K562 (cell line): ENCODE measurements at regions not wholly inside any gene's neighbourhood (a gene's known extent, or its start where the extent isn't known, plus 50 kb on each side); places are given as distances from the start of the nearest gene placed in this dataset.

ENCODE experiments used
- ATAC-seq: fragments of 200-7000 bp; cut with Tn5 transposase; 3 replicates; pipeline ENCODE4 v1.9.1; 2020; ENCODE audit warnings: moderate library complexity
- BruUV-seq: library from RNA; stranded (reverse); fragments of 400-500 nt; replicated peaks from 2 replicates; lab custom pipeline; 2021; lab: Mats Ljungman, UMichigan
- CTCF ChIA-PET: fragments of 300-600 bp; formaldehyde crosslinking; extraction: SDS; loops from one replicate; lab custom pipeline; 2021; ENCODE audit warnings: low intra/inter-chr PET ratio; lab: Yijun Ruan, JAX
- POLR2A ChIA-PET: fragments of 300-600, 350-650 bp; sonication (Branson Sonifier 250); formaldehyde crosslinking; extraction: SDS; loops from one replicate; lab custom pipeline; 2021; ENCODE audit warnings: antibody characterized with exemption, inconsistent platforms; lab: Yijun Ruan, JAX
- DNase-seq, 4 experiments: peaks; one replicate each; pipeline versions ENCODE4 v3.0.0 to v3.0.0-alpha.2; 2011 to 2018; ENCODE audit warnings: low spot score in 3 of 4, mixed read lengths in 3 of 4; ENCODE audit errors: extremely low read depth in 1 of 4
- FAIRE-seq: peaks from 2 replicates; lab custom pipeline; 2011; peaks lifted over from hg19 to GRCh38; lab: Jason Lieb, UNC
- H2AFZ ChIP-seq: 2 replicates; pipeline ENCODE4 v1.6.0; 2011; ENCODE audit warnings: low read depth, low read length, control low read depth, inconsistent platforms
- H3K27ac ChIP-seq: fragments of 200-600 bp; 3 replicates; pipeline ENCODE4 v1.8.0; 2011; ENCODE audit warnings: low read depth, mild to moderate bottlenecking, control low read depth, inconsistent platforms, low read length, moderate library complexity, mixed read lengths; ENCODE audit errors: extremely low read depth
- H3K27me3 ChIP-seq, 2 experiments: fragments of 300-600 bp in 1 of 2; 2 replicates in 1 of 2; 3 replicates in 1 of 2; pipeline versions ENCODE4 v1.6.0 to v1.8.0; 2011; ENCODE audit warnings: inconsistent platforms in 2 of 2, low read length in 2 of 2, mild to moderate bottlenecking in 1 of 2, mixed read lengths in 1 of 2, moderate library complexity in 1 of 2; ENCODE audit not compliant: control insufficient read depth in 2 of 2, insufficient read depth in 2 of 2
- H3K36me3 ChIP-seq: fragments of 300-600 bp; 3 replicates; pipeline ENCODE4 v1.8.0; 2011; ENCODE audit warnings: mild to moderate bottlenecking, low read length, inconsistent platforms; ENCODE audit not compliant: control insufficient read depth, insufficient read depth
- H3K4me1 ChIP-seq, 2 experiments: fragments of 200-600 bp in 1 of 2; replicated peaks in 1 of 2; 2 replicates in 1 of 2; 3 replicates in 1 of 2; pipeline versions ENCODE4 v1.5.1 to v1.8.0; 2011; ENCODE audit warnings: inconsistent platforms in 2 of 2, low read length in 2 of 2, mild to moderate bottlenecking in 1 of 2, mixed read lengths in 1 of 2, moderate library complexity in 1 of 2; ENCODE audit not compliant: control insufficient read depth in 2 of 2, insufficient read depth in 2 of 2
- H3K4me2 ChIP-seq: 2 replicates; pipeline ENCODE4 v1.6.1; 2011; ENCODE audit warnings: low read length, control low read depth, inconsistent platforms, mixed read lengths; ENCODE audit not compliant: insufficient read depth
- H3K4me3 ChIP-seq: fragments of 200-600 bp; sonication (generic), shearing (Covaris generic); 2 replicates; pipeline ENCODE4 v1.5.1; 2016; ENCODE audit warnings: control low read depth, inconsistent platforms
- H3K79me2 ChIP-seq: fragments of 200-600 bp; 3 replicates; pipeline ENCODE4 v1.8.0; 2011; ENCODE audit warnings: low read length, inconsistent platforms; ENCODE audit not compliant: control insufficient read depth, insufficient read depth
- H3K9ac ChIP-seq, 2 experiments: 2 replicates each; pipeline versions ENCODE4 v1.6.0 to v1.6.1; 2011; ENCODE audit warnings: low read depth in 2 of 2, low read length in 2 of 2, control low read depth in 1 of 2, inconsistent platforms in 1 of 2, mild to moderate bottlenecking in 1 of 2, mixed read lengths in 1 of 2; ENCODE audit not compliant: insufficient read depth in 1 of 2
- H3K9me1 ChIP-seq: one replicate; pipeline ENCODE4 v1.6.0; 2011; ENCODE audit warnings: inconsistent platforms, mild to moderate bottlenecking, low read length, moderate library complexity; ENCODE audit not compliant: control insufficient read depth, insufficient read depth
- H3K9me3 ChIP-seq: replicated peaks from 2 replicates; pipeline ENCODE4 v1.5.1; 2011; ENCODE audit warnings: low read depth, low read length, inconsistent platforms; ENCODE audit not compliant: control insufficient read depth, insufficient read depth
- H4K20me1 ChIP-seq: replicated peaks from 2 replicates; pipeline ENCODE4 v1.6.1; 2011; ENCODE audit warnings: low read length, inconsistent platforms, mixed read lengths; ENCODE audit not compliant: control insufficient read depth, insufficient read depth
- CHD1 ChIP-seq: fragments of 200-600 bp; sonication (generic); IDR thresholded peaks from one replicate; pipeline ENCODE4 v1.6.1; 2012; ENCODE audit warnings: mild to moderate bottlenecking, moderate library complexity, low read length, inconsistent platforms
- CREM ChIP-seq: IDR thresholded peaks from 2 replicates; pipeline ENCODE4 v1.6.1; 2014; ENCODE audit warnings: antibody characterized with exemption, low read depth
- CTCF ChIP-seq, 3 experiments: IDR thresholded peaks in 2 of 3; conservative IDR thresholded peaks in 1 of 3; 2 replicates each; pipeline ENCODE4 v1.5.1; 2011 to 2012; ENCODE audit warnings: low read length in 3 of 3, mild to moderate bottlenecking in 3 of 3, control low read depth in 2 of 3, improper control_type of control experiment in 1 of 3, inconsistent platforms in 1 of 3, low read depth in 1 of 3, mixed read lengths in 1 of 3, moderate library complexity in 1 of 3; ENCODE audit not compliant: insufficient read depth in 2 of 3
- HOMEZ ChIP-seq: fragments of 250-450 bp; sonication (Bioruptor Pico); IDR thresholded peaks from 2 replicates; pipeline ENCODE4 v1.4.0; 2020; ENCODE audit warnings: mild to moderate bottlenecking, moderate library complexity
- MTA1 ChIP-seq: fragments of 450-650 bp; IDR thresholded peaks from 2 replicates; pipeline ENCODE4 v1.6.1; 2017; ENCODE audit warnings: borderline replicate concordance
- PCBP2 ChIP-seq: fragments of 200-400 bp; formaldehyde crosslinking; IDR thresholded peaks from 2 replicates; pipeline ENCODE4 v1.6.1; 2018; ENCODE audit warnings: low read length, low read depth, mild to moderate bottlenecking, moderate library complexity; ENCODE audit not compliant: poor library complexity, severe bottlenecking
- PURB ChIP-seq: sonication (generic); formaldehyde crosslinking; IDR thresholded peaks from 2 replicates; pipeline ENCODE4 v1.9.0; 2021; ENCODE audit warnings: low read depth, mild to moderate bottlenecking, missing genetic modification reagents
- RAD21 ChIP-seq, 2 experiments: fragments of 250-450 bp in 1 of 2; fragments of 450-650 bp in 1 of 2; sonication (Bioruptor Pico) in 1 of 2; formaldehyde crosslinking in 1 of 2; IDR thresholded peaks in 1 of 2; conservative IDR thresholded peaks in 1 of 2; 2 replicates each; pipeline versions ENCODE4 v1.4.0 to v1.8.0; 2020 to 2022; ENCODE audit warnings: mild to moderate bottlenecking in 2 of 2, moderate library complexity in 1 of 2
- RFX1 ChIP-seq: fragments of 450-650 bp; IDR thresholded peaks from 2 replicates; pipeline ENCODE4 v1.6.1; 2016; ENCODE audit warnings: mild to moderate bottlenecking, moderate library complexity
- TCF7L2 ChIP-seq: fragments of 150-350 bp; IDR thresholded peaks from 2 replicates; pipeline ENCODE4 v1.6.1; 2016; ENCODE audit warnings: low read depth, mild to moderate bottlenecking, low read length, moderate library complexity
- TGIF2 ChIP-seq: sonication (generic); formaldehyde crosslinking; IDR thresholded peaks from 2 replicates; pipeline ENCODE4 v1.8.1; 2022; ENCODE audit warnings: mild to moderate bottlenecking, missing genetic modification reagents, moderate library complexity
- ZC3H4 ChIP-seq: sonication (generic); formaldehyde crosslinking; IDR thresholded peaks from 2 replicates; pipeline ENCODE4 v1.9.0; 2021; ENCODE audit warnings: missing genetic modification reagents, borderline replicate concordance
- ZNF24 ChIP-seq: fragments of 450-650 bp; IDR thresholded peaks from 2 replicates; pipeline ENCODE4 v1.6.1; 2016
- ZNF778 ChIP-seq: fragments of 450-650 bp; formaldehyde crosslinking; IDR thresholded peaks from 2 replicates; pipeline ENCODE4 v1.4.0; 2020; ENCODE audit warnings: mild to moderate bottlenecking, moderate library complexity
- WGBS: fragments of 100-300 bp; shearing (Covaris generic); methylation state at CpG from one replicate; pipeline ENCODE4 v1.1.6; 2016; ENCODE audit warnings: low coverage, mixed read lengths; ENCODE audit not compliant: insufficient coverage; ENCODE audit errors: missing lambda C conversion rate; 5-methylcytosine and 5-hydroxymethylcytosine counted together
- in situ Hi-C: fragments of 300-500 bp; cut with MboI; formaldehyde crosslinking; loops from 4 replicates; pipeline ENCODE4 v1.15.0; 2018; ENCODE audit warnings: inconsistent platforms, mixed read lengths
- intact Hi-C: fragments of 100-400 bp; cut with micrococcal nuclease; formaldehyde crosslinking; loops from 2 replicates; pipeline ENCODE4 v1.14.2; 2022

GRCh38 chr15:94666553-94666952, 435.2 kb downstream of the MCTP2 start:
- intact Hi-C loops = no loop called here
- 0% methylated on average over 5 of the region's 5 CpGs for WGBS

More at GRCh38 chr15:94666553-94666952, 435.2 kb downstream of the MCTP2 start:
- in situ Hi-C loops = no loop called here
- peak; percentile 79 for ATAC-seq
- H3K4me3 ChIP-seq = no peak overlapping the region
- no peak overlapping the region for H3K9ac ChIP-seq
- no peaks in the 10 kb centered on the region for H3K79me2 ChIP-seq
- H3K4me1 ChIP-seq = no peaks in the 10 kb centered on the region
- no peaks in the 10 kb centered on the region; a peak in 1 of 5 replicates for H3K27me3 ChIP-seq
- peak in 3 of 4 experiments; percentile 12 to 19 (median 17) for DNase-seq
- no peak overlapping the region for H3K27ac ChIP-seq
- H4K20me1 ChIP-seq = no peaks in the 10 kb centered on the region
- ChIA-PET POLR2A (interaction anchor here (0.6 kb wide), 1 partner anchor 810 kb away, joined by 3 read pairs; no protein-coding TSS in a partner anchor), CTCF (no interaction called here)
- TF ChIP-seq ZNF778 (CRISPR knock-in tag) (no peak), RFX1 (no peak), TCF7L2 (no peak), TGIF2 (CRISPR knock-in tag) (no peak), HOMEZ (CRISPR knock-in tag) (no peak), CREM (peak; percentile 39; the same call in 1 of the 2 replicates), CHD1 (no peak), CTCF (IDR thresholded peaks at IDR 0.05 in 2 of 3, conservative IDR thresholded peaks at IDR 0.05 in 1 of 3; ENCODE audit: insufficient read depth in 2 of 3, low read depth in 1 of 3, low read length in 3 of 3) (peak in 2 of 3 experiments; percentile 11 to 22; a peak in 1 of 6 replicates), RAD21 (CRISPR knock-in tag; conservative IDR thresholded peaks at IDR 0.05 in 1 of 2, IDR thresholded peaks at IDR 0.05 in 1 of 2) (peak; percentile 17 to 37; a peak in 2 of 4 replicates), MTA1 (no peak), ZC3H4 (CRISPR knock-in tag) (no peak), ZNF24 (no peak), PURB (CRISPR knock-in tag) (no peak), PCBP2 (no peak)
- H3K36me3 ChIP-seq = no peaks in the 10 kb centered on the region
- no peaks in the 10 kb centered on the region for H3K9me3 ChIP-seq
- H3K9me1 ChIP-seq = no peaks in the 10 kb centered on the region
- FAIRE-seq = no peak
- no TSS peak for BruUV-seq
- H2AFZ ChIP-seq = no peak overlapping the region
- H3K4me2 ChIP-seq = no peak overlapping the region
